SJSA1 (cell line): ENCODE measurements at regions not wholly inside any gene's neighbourhood (a gene's known extent, or its start where the extent isn't known, plus 50 kb on each side); places are given as distances from the start of the nearest gene placed in this dataset.
"Not testable (repeated sequence)": the region's sequence is repeated elsewhere in the genome, so short reads cannot be mapped to it uniquely, and the experiment has no call there.

Experiments used
- DNase-seq, 2 experiments: peaks; one replicate each; pipeline ENCODE4 v3.0.0-alpha.2; 2015 to 2020; ENCODE audit warnings: low spot score in 2 of 2, low read depth in 1 of 2
- H3K27ac ChIP-seq: fragments of 250-450 bp; sonication (Bioruptor Pico); 2 replicates; pipeline ENCODE4 v1.5.1; 2020; ENCODE audit warnings: mild to moderate bottlenecking, moderate library complexity
- H3K27me3 ChIP-seq: fragments of 250-450 bp; sonication (Bioruptor Pico); replicated peaks from 2 replicates; pipeline ENCODE4 v1.5.1; 2020; ENCODE audit warnings: mild to moderate bottlenecking, moderate library complexity
- H3K36me3 ChIP-seq: fragments of 250-450 bp; sonication (Bioruptor Pico); 2 replicates; pipeline ENCODE4 v1.5.1; 2020; ENCODE audit warnings: mild to moderate bottlenecking
- H3K4me1 ChIP-seq: fragments of 250-450 bp; sonication (Bioruptor Pico); replicated peaks from 2 replicates; pipeline ENCODE4 v1.6.1; 2021; ENCODE audit warnings: mild to moderate bottlenecking
- H3K4me3 ChIP-seq: fragments of 250-450 bp; sonication (Bioruptor Pico); 2 replicates; pipeline ENCODE4 v1.5.1; 2020; ENCODE audit warnings: mild to moderate bottlenecking
- H3K9me3 ChIP-seq: fragments of 250-450 bp; sonication (Bioruptor Pico); replicated peaks from 2 replicates; pipeline ENCODE4 v1.5.1; 2020; ENCODE audit warnings: mild to moderate bottlenecking

DNA sequence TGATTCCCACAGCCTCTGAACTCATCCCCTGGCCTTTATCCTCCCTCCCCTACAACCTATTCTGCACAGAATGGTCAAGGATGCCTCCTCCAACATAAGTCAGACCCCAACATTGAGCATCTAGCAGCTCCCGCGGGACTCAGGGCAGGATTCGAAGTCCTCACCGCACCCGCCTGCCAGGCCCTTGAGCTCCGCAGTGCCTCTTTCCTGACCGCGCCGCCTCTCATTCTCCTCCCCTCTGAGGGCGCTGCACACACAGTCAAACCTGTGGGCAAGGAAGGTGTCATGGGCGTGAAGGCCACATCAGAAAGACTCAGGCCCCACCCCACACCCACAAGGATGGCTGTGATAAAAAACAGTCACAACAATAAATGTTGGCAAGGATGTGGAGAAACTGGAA lies 84.1 kb downstream of the CPZ start:
- DNase-seq = no peak
- Histone ChIP-seq H3K4me1 (no peaks in the 10 kb centered on the region), H3K36me3 (no peaks in the 10 kb centered on the region), H3K27me3 (no peaks in the 10 kb centered on the region), H3K27ac (no peak overlapping the region), H3K9me3 (no peaks in the 10 kb centered on the region), H3K4me3 (no peak overlapping the region)

DNA sequence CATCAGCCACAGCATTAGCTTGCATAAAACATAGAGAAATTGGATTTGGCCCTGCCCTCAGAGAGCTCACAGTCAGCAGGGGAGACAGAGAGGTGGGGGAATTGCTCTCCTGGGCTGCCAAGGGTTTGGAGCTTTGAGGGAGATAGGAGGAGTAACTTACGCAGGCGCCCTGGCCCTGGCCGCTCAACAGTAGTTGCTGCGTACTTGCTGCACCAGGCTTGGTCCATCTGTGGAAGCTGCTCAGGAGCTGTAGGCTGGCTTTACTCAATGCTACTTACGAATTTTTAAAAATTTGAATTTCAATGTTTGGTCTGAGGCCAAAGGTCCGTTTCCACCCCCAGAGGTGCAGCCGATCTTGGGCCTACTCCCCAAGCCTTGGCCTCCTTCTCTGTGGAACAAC lies 83.3 kb downstream of the CPZ start:
- no peak for DNase-seq
- H3K4me1 ChIP-seq = no peaks in the 10 kb centered on the region
- no peaks in the 10 kb centered on the region for H3K36me3 ChIP-seq

DNA sequence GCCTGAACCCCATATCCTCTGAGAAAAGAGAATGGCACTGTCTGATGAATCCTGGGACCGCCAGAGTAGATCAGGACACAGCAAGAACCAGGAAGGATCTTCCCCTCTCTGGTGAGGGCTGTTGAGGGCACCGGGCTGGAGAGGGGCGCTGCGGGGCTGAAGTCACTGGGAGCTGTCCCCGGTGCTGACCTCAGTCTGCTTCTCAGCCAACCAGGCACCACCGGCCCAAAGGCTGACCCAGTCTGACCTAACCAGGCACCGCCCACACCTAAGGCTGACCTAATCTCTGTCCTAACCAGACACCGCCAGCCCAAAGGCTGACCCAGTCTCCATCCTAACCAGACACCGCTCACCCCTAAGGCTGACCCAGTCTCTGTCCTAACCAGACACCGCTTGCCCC lies 82.8 kb downstream of the CPZ start:
- peak in 1 of 2 experiments; percentile 11 for DNase-seq
- H3K27ac ChIP-seq = no peak overlapping the region
- H3K9me3 ChIP-seq = no peaks in the 10 kb centered on the region

More for the DNA sequence above, 83.3 kb downstream of the CPZ start:
- Histone ChIP-seq H3K27ac (no peak overlapping the region), H3K9me3 (no peaks in the 10 kb centered on the region), H3K4me3 (no peak overlapping the region), H3K27me3 (no peaks in the 10 kb centered on the region)

GRCh38 chr4:8674311-8674885 lies 81.8 kb downstream of the CPZ start:
- Histone ChIP-seq H3K27me3 (no peaks in the 10 kb centered on the region), H3K4me1 (no peaks in the 10 kb centered on the region), H3K9me3 (no peaks in the 10 kb centered on the region), H3K4me3 (no peak overlapping the region), H3K36me3 (no peaks in the 10 kb centered on the region), H3K27ac (no peak overlapping the region)
- no peak for DNase-seq

More for the DNA sequence above, 82.8 kb downstream of the CPZ start:
- Histone ChIP-seq H3K36me3 (no peaks in the 10 kb centered on the region), H3K4me1 (no peaks in the 10 kb centered on the region), H3K4me3 (no peak overlapping the region), H3K27me3 (no peaks in the 10 kb centered on the region)

- not testable (repeated sequence) for H3K4me3 ChIP-seq, H3K27me3 ChIP-seq, H3K9me3 ChIP-seq, H3K36me3 ChIP-seq, H3K4me1 ChIP-seq, DNase-seq, H3K27ac ChIP-seq
These were observed 80.5 kb downstream of the CPZ start for GRCh38 chr4:8673106-8673505.

DNA sequence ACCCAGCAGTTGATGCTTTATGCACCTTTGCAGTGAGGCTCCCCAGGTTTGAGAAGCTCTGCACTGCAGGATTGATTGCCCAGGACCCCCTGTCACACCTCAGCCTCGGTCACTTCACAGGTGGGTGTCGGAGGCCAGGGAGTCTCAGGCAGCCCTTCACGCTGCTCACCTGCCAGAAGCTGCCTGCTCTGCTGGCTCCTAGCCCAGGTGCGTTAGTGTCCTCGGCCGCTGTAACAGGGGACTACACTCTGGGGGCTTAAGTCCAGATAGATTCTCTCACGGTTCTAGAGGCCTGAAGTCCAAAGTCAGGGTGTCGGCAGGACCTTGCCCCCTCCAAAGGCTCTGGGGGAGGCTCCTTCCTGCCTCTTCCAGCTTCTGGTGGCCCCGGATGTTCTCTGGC lies 79.9 kb downstream of the CPZ start:
- no peak overlapping the region for H3K4me3 ChIP-seq
- no peaks in the 10 kb centered on the region for H3K9me3 ChIP-seq
- no peaks in the 10 kb centered on the region; the same call in 1 of the 2 replicates for H3K27me3 ChIP-seq
- DNase-seq = no peak
- H3K36me3 ChIP-seq = no peaks in the 10 kb centered on the region
- no peaks in the 10 kb centered on the region for H3K4me1 ChIP-seq
- no peak overlapping the region for H3K27ac ChIP-seq

DNA sequence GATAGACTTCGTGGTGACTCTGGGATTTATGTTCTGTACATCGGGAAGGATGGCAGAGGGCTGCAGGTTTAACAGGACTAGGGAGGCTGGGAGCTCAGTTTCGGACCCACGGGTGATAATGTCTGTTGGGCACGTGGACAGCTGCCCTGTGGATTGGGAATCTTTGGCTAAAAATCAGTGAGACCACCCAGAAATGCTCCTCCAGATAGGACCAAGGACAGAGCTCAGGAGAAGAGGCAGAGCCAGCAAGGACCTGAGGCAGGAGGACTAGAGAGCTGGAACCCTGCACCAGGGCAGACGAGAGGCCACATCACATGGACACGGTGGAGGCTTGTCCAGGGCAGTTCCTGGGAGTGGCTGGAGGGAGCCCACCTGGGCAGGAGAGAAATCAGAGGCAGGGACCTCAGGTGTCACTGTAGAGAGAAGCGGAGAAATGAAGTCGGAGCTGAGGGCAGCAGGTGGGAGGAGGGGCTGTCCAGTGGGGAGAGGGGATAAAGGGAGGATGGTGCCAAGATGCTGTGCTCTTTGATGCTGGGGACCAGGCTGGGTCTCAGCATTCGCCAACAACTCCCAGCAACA lies 79.2 kb downstream of the CPZ start:
- DNase-seq = no peak
- Histone ChIP-seq H3K9me3 (no peaks in the 10 kb centered on the region), H3K4me1 (no peaks in the 10 kb centered on the region)

More for the DNA sequence above, 79.2 kb downstream of the CPZ start:
- H3K4me3 ChIP-seq = no peak overlapping the region
- no peaks in the 10 kb centered on the region; the same call in 1 of the 2 replicates for H3K27me3 ChIP-seq
- H3K36me3 ChIP-seq = no peaks in the 10 kb centered on the region
- H3K27ac ChIP-seq = no peak overlapping the region
